ENCODE measurements at regions not wholly inside any gene's neighbourhood (a gene's known extent, or its start where the extent isn't known, plus 50 kb on each side); places are given as distances from the start of the nearest gene placed in this dataset.

- Histone ChIP-seq H3K27me3 (no peaks in the 10 kb centered on the region), H3K4me1 (no peaks in the 10 kb centered on the region), H3K27ac (no peak overlapping the region), H3K9me3 (no peaks in the 10 kb centered on the region), H3K36me3 (no peaks in the 10 kb centered on the region), H3K4me3 (no peak overlapping the region)
- TF ChIP-seq CTCF (IDR thresholded peaks at IDR 0.05): no peak
- ATAC-seq: no peak
- intact Hi-C loops (cut with DNase I): no loop called here
- no peak for DNase-seq
Measured at GRCh38 chr5:164012371-164012770, 507.0 kb downstream of the MAT2B start.

DNA sequence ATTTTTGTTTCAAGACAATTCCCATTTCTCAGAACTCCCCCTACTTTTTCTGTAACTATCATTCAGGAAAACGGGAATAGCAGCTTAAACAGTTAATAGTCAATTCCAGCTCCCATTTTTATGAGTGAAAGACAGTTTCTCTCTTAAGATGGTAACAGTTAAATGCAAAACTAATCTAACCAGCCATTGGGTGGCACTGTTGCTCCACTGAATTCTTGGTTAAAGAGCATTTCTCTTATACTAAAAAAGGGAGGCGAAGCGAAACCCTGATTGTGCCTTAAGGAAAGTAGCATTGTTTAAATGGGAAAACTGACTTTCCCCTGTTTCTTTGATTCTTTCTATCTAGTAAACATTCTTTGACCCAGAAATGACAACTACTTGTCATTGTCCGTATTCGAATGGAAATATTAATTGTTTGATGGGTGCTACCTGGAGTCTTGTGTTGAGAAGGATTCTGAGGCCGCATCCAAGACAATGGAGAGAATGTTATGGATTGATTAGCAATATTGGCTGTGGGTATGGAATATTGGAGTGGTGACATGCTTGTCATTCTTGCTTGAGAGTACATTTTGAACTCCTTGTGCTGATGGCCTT, 507.8 kb downstream of the MAT2B start:
- no peaks in the 10 kb centered on the region for H3K9me3 ChIP-seq
- no peaks in the 10 kb centered on the region for H3K36me3 ChIP-seq
- peak; percentile 67 for TF ChIP-seq CTCF (IDR thresholded peaks at IDR 0.05)
- DNase-seq (no peak), ATAC-seq (peak; percentile 79)
- no peak overlapping the region for H3K4me3 ChIP-seq
- no peaks in the 10 kb centered on the region for H3K4me1 ChIP-seq
- no peak overlapping the region for H3K27ac ChIP-seq
- intact Hi-C loops (cut with DNase I): no loop called here
- no peaks in the 10 kb centered on the region for H3K27me3 ChIP-seq

- H3K27ac ChIP-seq: no peak overlapping the region
- intact Hi-C loops (cut with DNase I): no loop called here
- no peaks in the 10 kb centered on the region for H3K36me3 ChIP-seq
- no peaks in the 10 kb centered on the region for H3K27me3 ChIP-seq
- H3K9me3 ChIP-seq: no peaks in the 10 kb centered on the region
- no peak overlapping the region for H3K4me3 ChIP-seq
- DNase-seq (no peak), ATAC-seq (no peak)
- H3K4me1 ChIP-seq: no peaks in the 10 kb centered on the region
- TF ChIP-seq CTCF (IDR thresholded peaks at IDR 0.05): no peak
Measured at GRCh38 chr5:164020116-164020515, 514.7 kb downstream of the MAT2B start.

- H3K36me3 ChIP-seq: no peaks in the 10 kb centered on the region
- DNase-seq (no peak), ATAC-seq (no peak)
- no peaks in the 10 kb centered on the region for H3K4me1 ChIP-seq
- no peak for TF ChIP-seq CTCF (IDR thresholded peaks at IDR 0.05)
- no peak overlapping the region for H3K27ac ChIP-seq
- no peak overlapping the region for H3K4me3 ChIP-seq
- no peaks in the 10 kb centered on the region for H3K9me3 ChIP-seq
- H3K27me3 ChIP-seq: no peaks in the 10 kb centered on the region
- intact Hi-C loops (cut with DNase I): no loop called here
Measured at GRCh38 chr5:164027738-164028137, 522.3 kb downstream of the MAT2B start.

GRCh38 chr5:164038128-164038783, 532.8 kb downstream of the MAT2B start:
- H3K4me1 ChIP-seq: no peaks in the 10 kb centered on the region
- H3K27ac ChIP-seq: no peak overlapping the region
- DNase-seq (no peak), ATAC-seq (no peak)
- intact Hi-C loops (cut with DNase I): no loop called here
- H3K36me3 ChIP-seq: no peaks in the 10 kb centered on the region
- H3K27me3 ChIP-seq: no peaks in the 10 kb centered on the region
- no peaks in the 10 kb centered on the region for H3K9me3 ChIP-seq
- no peak overlapping the region for H3K4me3 ChIP-seq
- TF ChIP-seq CTCF (IDR thresholded peaks at IDR 0.05): no peak

Data from upper lobe of right lung (tissue), 1 donor.